Neural crest cell (in vitro differentiated cells): ENCODE measurements at regions not wholly inside any gene's neighbourhood (a gene's known extent, or its start where the extent isn't known, plus 50 kb on each side); places are given as distances from the start of the nearest gene placed in this dataset.

Source experiments
- DNase-seq: peaks from one replicate; pipeline ENCODE4 v3.0.0; 2021; ENCODE audit warnings: low read depth, mixed read lengths, low spot score
- H3K27ac Mint-ChIP-seq: one replicate; pipeline ENCODE4 v1.8.0; 2021; ENCODE audit warnings: mild to moderate bottlenecking, mixed read lengths; ENCODE audit not compliant: unreplicated experiment
- H3K27me3 Mint-ChIP-seq: 2 replicates; pipeline ENCODE4 v1.8.0; 2021; ENCODE audit warnings: low read depth, mild to moderate bottlenecking, mixed read lengths
- H3K36me3 Mint-ChIP-seq: 2 replicates; pipeline ENCODE4 v1.8.0; 2021; ENCODE audit warnings: low read depth, mild to moderate bottlenecking, mixed read lengths
- H3K4me1 Mint-ChIP-seq: 2 replicates; pipeline ENCODE4 v1.8.0; 2021; ENCODE audit warnings: mixed read lengths
- H3K4me3 Mint-ChIP-seq: one replicate; pipeline ENCODE4 v1.8.0; 2021; ENCODE audit warnings: mild to moderate bottlenecking, mixed read lengths
- H3K9me3 Mint-ChIP-seq: 2 replicates; pipeline ENCODE4 v1.8.0; 2021; ENCODE audit warnings: mixed read lengths
- TF ChIP-seq, protein P1 (sequence below): fragments of 200-600 bp; sonication (generic); conservative IDR thresholded peaks from 2 replicates; pipeline ENCODE4 v1.5.0; 2021; ENCODE audit warnings: antibody characterized with exemption, mild to moderate bottlenecking

DNA sequence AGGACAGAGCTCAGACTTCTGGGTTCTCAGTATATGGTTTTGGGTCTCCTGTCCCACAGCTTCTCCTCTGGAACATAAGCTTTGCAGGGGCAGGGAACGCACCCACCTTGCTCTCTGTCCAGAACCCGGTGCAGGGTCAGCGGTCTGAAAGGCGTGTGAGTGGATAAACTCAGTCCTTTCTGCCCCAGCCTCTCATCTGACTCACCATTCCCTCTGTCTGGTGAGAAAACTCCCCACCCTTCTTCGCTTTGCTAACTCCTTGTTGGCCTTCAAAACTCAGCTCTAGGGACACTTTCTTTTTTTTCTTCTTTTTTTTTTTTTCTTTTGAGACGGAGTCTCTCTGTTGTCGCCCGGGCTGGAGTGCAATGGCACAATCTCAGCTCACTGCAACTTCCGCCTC, 68.9 kb upstream of the NUP50 start:
- Mint-ChIP-seq H3K27ac (no peak overlapping the region), H3K9me3 (no peaks in the 10 kb centered on the region), H3K4me3 (no peak overlapping the region), H3K4me1 (peaks cover 11% of the 10 kb centered on the region), H3K36me3 (no peaks in the 10 kb centered on the region), H3K27me3 (peaks cover 20% of the 10 kb centered on the region)
- TF ChIP-seq, protein P1, sequence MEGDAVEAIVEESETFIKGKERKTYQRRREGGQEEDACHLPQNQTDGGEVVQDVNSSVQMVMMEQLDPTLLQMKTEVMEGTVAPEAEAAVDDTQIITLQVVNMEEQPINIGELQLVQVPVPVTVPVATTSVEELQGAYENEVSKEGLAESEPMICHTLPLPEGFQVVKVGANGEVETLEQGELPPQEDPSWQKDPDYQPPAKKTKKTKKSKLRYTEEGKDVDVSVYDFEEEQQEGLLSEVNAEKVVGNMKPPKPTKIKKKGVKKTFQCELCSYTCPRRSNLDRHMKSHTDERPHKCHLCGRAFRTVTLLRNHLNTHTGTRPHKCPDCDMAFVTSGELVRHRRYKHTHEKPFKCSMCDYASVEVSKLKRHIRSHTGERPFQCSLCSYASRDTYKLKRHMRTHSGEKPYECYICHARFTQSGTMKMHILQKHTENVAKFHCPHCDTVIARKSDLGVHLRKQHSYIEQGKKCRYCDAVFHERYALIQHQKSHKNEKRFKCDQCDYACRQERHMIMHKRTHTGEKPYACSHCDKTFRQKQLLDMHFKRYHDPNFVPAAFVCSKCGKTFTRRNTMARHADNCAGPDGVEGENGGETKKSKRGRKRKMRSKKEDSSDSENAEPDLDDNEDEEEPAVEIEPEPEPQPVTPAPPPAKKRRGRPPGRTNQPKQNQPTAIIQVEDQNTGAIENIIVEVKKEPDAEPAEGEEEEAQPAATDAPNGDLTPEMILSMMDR = no peak
- no peak for DNase-seq

- TF ChIP-seq, protein P1 = peak; percentile 85
- no peaks in the 10 kb centered on the region for H3K36me3 Mint-ChIP-seq
- H3K9me3 Mint-ChIP-seq = no peaks in the 10 kb centered on the region
- no peak overlapping the region for H3K27ac Mint-ChIP-seq
- H3K4me1 Mint-ChIP-seq = no peaks in the 10 kb centered on the region
- no peak overlapping the region for H3K4me3 Mint-ChIP-seq
- DNase-seq = peak; percentile 64
- H3K27me3 Mint-ChIP-seq = peaks cover 25% of the 10 kb centered on the region
These were observed 67.3 kb upstream of the NUP50 start for GRCh38 chr22:45096256-45096907.

DNA sequence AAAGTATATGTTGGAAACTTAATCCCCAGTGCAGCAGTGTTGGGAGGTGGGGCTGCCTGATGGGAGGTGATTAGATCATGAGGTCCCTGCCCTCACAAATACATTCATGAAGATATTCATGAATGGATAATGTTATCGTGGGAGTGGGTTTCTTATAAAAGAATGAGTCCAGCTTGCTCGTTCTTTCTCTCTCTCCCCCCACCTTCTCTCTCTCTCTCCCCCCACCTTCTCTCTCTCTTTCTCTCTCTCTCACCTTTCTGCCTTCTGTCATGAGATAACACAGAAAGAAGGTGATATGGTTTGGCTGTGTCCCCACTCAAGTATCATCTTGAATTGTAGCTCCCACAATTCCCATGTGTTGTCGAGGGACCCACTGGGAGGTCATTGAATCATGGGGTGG, 66.7 kb upstream of the NUP50 start:
- DNase-seq = no peak
- TF ChIP-seq, protein P1 = no peak
- H3K36me3 Mint-ChIP-seq = no peaks in the 10 kb centered on the region

GRCh38 chr22:45098056-45098455, 65.7 kb upstream of the NUP50 start:
- Mint-ChIP-seq H3K4me1 (no peaks in the 10 kb centered on the region), H3K4me3 (no peak overlapping the region), H3K9me3 (no peaks in the 10 kb centered on the region), H3K27ac (no peak overlapping the region), H3K36me3 (no peaks in the 10 kb centered on the region), H3K27me3 (peaks cover 36% of the 10 kb centered on the region)
- TF ChIP-seq, protein P1 = no peak
- no peak for DNase-seq

More for the DNA sequence above, 66.7 kb upstream of the NUP50 start:
- no peak overlapping the region for H3K27ac Mint-ChIP-seq
- H3K9me3 Mint-ChIP-seq = no peaks in the 10 kb centered on the region
- H3K4me1 Mint-ChIP-seq = no peaks in the 10 kb centered on the region
- no peak overlapping the region for H3K4me3 Mint-ChIP-seq
- H3K27me3 Mint-ChIP-seq = peaks cover 32% of the 10 kb centered on the region

GRCh38 chr22:45099961-45100360, 63.8 kb upstream of the NUP50 start:
- no peaks in the 10 kb centered on the region for H3K4me1 Mint-ChIP-seq
- H3K27me3 Mint-ChIP-seq = peaks cover 37% of the 10 kb centered on the region
- no peak overlapping the region for H3K27ac Mint-ChIP-seq
- H3K4me3 Mint-ChIP-seq = no peak overlapping the region
- TF ChIP-seq, protein P1 = no peak
- no peak for DNase-seq
- H3K9me3 Mint-ChIP-seq = no peaks in the 10 kb centered on the region
- H3K36me3 Mint-ChIP-seq = no peaks in the 10 kb centered on the region
